Type B pancreatic cell (in vitro differentiated cells): ENCODE measurements at regions not wholly inside any gene's neighbourhood (a gene's known extent, or its start where the extent isn't known, plus 50 kb on each side); places are given as distances from the start of the nearest gene placed in this dataset.

ENCODE experiments used
- DNase-seq: peaks from one replicate; pipeline ENCODE4 v3.0.0; 2021; ENCODE audit warnings: mixed read lengths; ENCODE audit not compliant: unreplicated experiment; ENCODE audit errors: extremely low spot score
- H3K27ac Mint-ChIP-seq: 2 replicates; pipeline ENCODE4 v1.8.0; 2021; ENCODE audit warnings: mild to moderate bottlenecking, mixed read lengths
- H3K27me3 Mint-ChIP-seq: 2 replicates; pipeline ENCODE4 v1.8.0; 2021; ENCODE audit warnings: mixed read lengths
- H3K36me3 Mint-ChIP-seq: 2 replicates; pipeline ENCODE4 v1.8.0; 2021; ENCODE audit warnings: mixed read lengths
- H3K4me1 Mint-ChIP-seq: one replicate; pipeline ENCODE4 v1.8.0; 2021; ENCODE audit warnings: mixed read lengths; ENCODE audit not compliant: unreplicated experiment
- H3K4me3 Mint-ChIP-seq: 2 replicates; pipeline ENCODE4 v1.8.0; 2021; ENCODE audit warnings: mild to moderate bottlenecking, mixed read lengths
- H3K9me3 Mint-ChIP-seq: 2 replicates; pipeline ENCODE4 v1.8.0; 2021; ENCODE audit warnings: mixed read lengths
- TF ChIP-seq, protein P1 (sequence below): fragments of 200-600 bp; sonication (generic); conservative IDR thresholded peaks from 2 replicates; pipeline ENCODE4 v1.5.0; 2021; ENCODE audit warnings: antibody characterized with exemption, mild to moderate bottlenecking

DNA sequence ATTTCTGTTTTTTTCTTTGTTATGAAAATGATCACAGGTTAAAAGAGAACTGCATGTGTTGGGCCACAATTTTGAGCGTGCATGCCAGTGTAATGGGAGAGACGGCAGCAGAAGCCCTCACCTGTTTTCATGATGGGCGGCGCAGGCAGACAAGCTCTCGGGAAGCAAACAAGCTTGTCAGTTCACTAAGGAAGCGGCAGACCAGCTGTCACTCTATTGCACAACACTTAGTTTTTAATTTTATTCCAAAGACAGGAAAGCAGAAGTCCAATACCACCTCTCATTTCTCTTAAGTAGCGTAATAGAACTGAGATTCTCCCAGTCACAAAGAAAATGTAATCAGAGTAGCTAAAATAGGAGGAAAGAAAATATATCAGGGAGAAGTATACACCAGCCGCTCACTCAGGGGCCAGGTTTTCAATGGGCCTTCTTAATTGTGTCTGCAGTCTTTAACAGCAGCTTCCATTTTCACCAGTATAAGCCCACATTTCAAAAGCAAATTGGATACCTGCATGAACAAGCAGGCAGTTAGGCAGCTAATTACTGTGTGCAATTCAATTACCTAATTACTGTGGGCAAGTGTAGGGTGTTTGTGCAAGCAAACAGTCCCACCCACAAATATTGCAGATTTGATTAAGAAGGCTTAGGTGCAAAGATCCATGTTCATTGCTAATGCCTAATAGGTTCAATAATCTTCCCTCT is 711.4 kb downstream of the DIAPH3 start:
- H3K27ac Mint-ChIP-seq: no peak overlapping the region
- no peaks in the 10 kb centered on the region for H3K36me3 Mint-ChIP-seq
- no peak overlapping the region for H3K4me3 Mint-ChIP-seq
- H3K27me3 Mint-ChIP-seq: no peaks in the 10 kb centered on the region
- peaks cover 4% of the 10 kb centered on the region for H3K9me3 Mint-ChIP-seq
- H3K4me1 Mint-ChIP-seq: peaks cover 6% of the 10 kb centered on the region
- no peak for DNase-seq
- TF ChIP-seq, protein P1, sequence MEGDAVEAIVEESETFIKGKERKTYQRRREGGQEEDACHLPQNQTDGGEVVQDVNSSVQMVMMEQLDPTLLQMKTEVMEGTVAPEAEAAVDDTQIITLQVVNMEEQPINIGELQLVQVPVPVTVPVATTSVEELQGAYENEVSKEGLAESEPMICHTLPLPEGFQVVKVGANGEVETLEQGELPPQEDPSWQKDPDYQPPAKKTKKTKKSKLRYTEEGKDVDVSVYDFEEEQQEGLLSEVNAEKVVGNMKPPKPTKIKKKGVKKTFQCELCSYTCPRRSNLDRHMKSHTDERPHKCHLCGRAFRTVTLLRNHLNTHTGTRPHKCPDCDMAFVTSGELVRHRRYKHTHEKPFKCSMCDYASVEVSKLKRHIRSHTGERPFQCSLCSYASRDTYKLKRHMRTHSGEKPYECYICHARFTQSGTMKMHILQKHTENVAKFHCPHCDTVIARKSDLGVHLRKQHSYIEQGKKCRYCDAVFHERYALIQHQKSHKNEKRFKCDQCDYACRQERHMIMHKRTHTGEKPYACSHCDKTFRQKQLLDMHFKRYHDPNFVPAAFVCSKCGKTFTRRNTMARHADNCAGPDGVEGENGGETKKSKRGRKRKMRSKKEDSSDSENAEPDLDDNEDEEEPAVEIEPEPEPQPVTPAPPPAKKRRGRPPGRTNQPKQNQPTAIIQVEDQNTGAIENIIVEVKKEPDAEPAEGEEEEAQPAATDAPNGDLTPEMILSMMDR: no peak

GRCh38 chr13:59458908-59459579 is 704.7 kb downstream of the DIAPH3 start:
- H3K4me3 Mint-ChIP-seq: peak overlapping the region; percentile 14
- peak overlapping the region; percentile 67 for H3K27ac Mint-ChIP-seq
- peaks cover 29% of the 10 kb centered on the region for H3K4me1 Mint-ChIP-seq
- no peak for DNase-seq
- no peaks in the 10 kb centered on the region for H3K27me3 Mint-ChIP-seq
- H3K36me3 Mint-ChIP-seq: no peaks in the 10 kb centered on the region
- H3K9me3 Mint-ChIP-seq: no peaks in the 10 kb centered on the region
- TF ChIP-seq, protein P1: no peak

- TF ChIP-seq, protein P1: no peak
- H3K36me3 Mint-ChIP-seq: no peaks in the 10 kb centered on the region
- no peak overlapping the region for H3K27ac Mint-ChIP-seq
- no peaks in the 10 kb centered on the region for H3K9me3 Mint-ChIP-seq
- H3K4me1 Mint-ChIP-seq: peaks cover 29% of the 10 kb centered on the region
- H3K4me3 Mint-ChIP-seq: no peak overlapping the region
- peaks cover 3% of the 10 kb centered on the region for H3K27me3 Mint-ChIP-seq
- DNase-seq: no peak
These were observed 703.8 kb downstream of the DIAPH3 start for GRCh38 chr13:59459972-59460371.

- Mint-ChIP-seq H3K36me3 (no peaks in the 10 kb centered on the region), H3K9me3 (no peaks in the 10 kb centered on the region), H3K4me3 (no peak overlapping the region), H3K27ac (no peak overlapping the region), H3K4me1 (peaks cover 23% of the 10 kb centered on the region), H3K27me3 (peaks cover 3% of the 10 kb centered on the region)
- TF ChIP-seq, protein P1: no peak
- DNase-seq: no peak
These were observed 702.3 kb downstream of the DIAPH3 start for GRCh38 chr13:59461411-59461810.

- DNase-seq: no peak
- H3K27me3 Mint-ChIP-seq: peaks cover 3% of the 10 kb centered on the region
These were observed 700.7 kb downstream of the DIAPH3 start for GRCh38 chr13:59463023-59463422.

More at GRCh38 chr13:59463023-59463422, 700.7 kb downstream of the DIAPH3 start:
- no peak overlapping the region for H3K4me3 Mint-ChIP-seq
- H3K27ac Mint-ChIP-seq: no peak overlapping the region
- TF ChIP-seq, protein P1: no peak
- no peaks in the 10 kb centered on the region for H3K36me3 Mint-ChIP-seq
- H3K9me3 Mint-ChIP-seq: peaks cover 5% of the 10 kb centered on the region
- peaks cover 23% of the 10 kb centered on the region for H3K4me1 Mint-ChIP-seq
